ENCODE measurements at regions not wholly inside any gene's neighbourhood (a gene's known extent, or its start where the extent isn't known, plus 50 kb on each side); places are given as distances from the start of the nearest gene placed in this dataset.
A peak's percentile ranks its signal among the peaks of the same experiment; 100 is the strongest.

- intact Hi-C loops (cut with DNase I), result loop anchor here in 1 of 10 donors (10.0 kb wide), 1 partner anchor 1531 kb away; no protein-coding TSS in a partner anchor
- TF ChIP-seq CTCF (IDR thresholded peaks at IDR 0.05), result no peak
- no peak for TF ChIP-seq POLR2A (IDR thresholded peaks at IDR 0.05)
- H3K4me3 ChIP-seq, result no peak overlapping the region
- peaks cover 0 to 5% (median 0%) of the 10 kb centered on the region in 12 donors for H3K9me3 ChIP-seq
- WGBS, 4 donors, result 49 to 69% (median 51%) methylated on average over 11 to 13 of the region's 13 CpGs
- H3K36me3 ChIP-seq, result no peaks in the 10 kb centered on the region
- DNase-seq (no peak), ATAC-seq (no peak)
- no peaks in the 10 kb centered on the region for H3K27me3 ChIP-seq
- H3K27ac ChIP-seq, result no peak overlapping the region
- no peaks in the 10 kb centered on the region for H3K4me1 ChIP-seq
Observed at GRCh38 chr10:130254243-130254642, 118.1 kb downstream of the GLRX3 start.

- DNase-seq, result no peak
- intact Hi-C loops (cut with DNase I), result loop anchor here in 1 of 10 donors (10.0 kb wide), 1 partner anchor 1530 kb away; no protein-coding TSS in a partner anchor
- no peak overlapping the region for H3K4me3 ChIP-seq
- 26 to 47% (median 45%) methylated on average over 5 of the region's 5 CpGs for WGBS, 4 donors
- TF ChIP-seq POLR2A (IDR thresholded peaks at IDR 0.05) (no peak), CTCF (IDR thresholded peaks at IDR 0.05) (peak in 1 of 12 donors; percentile 58)
- H3K27ac ChIP-seq, result no peak overlapping the region
- no peaks in the 10 kb centered on the region for H3K36me3 ChIP-seq
- ATAC-seq, result no peak
- H3K4me1 ChIP-seq, result no peaks in the 10 kb centered on the region
- H3K9me3 ChIP-seq, result peaks cover 0 to 5% (median 0%) of the 10 kb centered on the region in 12 donors
- no peaks in the 10 kb centered on the region for H3K27me3 ChIP-seq
Observed at GRCh38 chr10:130254662-130255061, 118.5 kb downstream of the GLRX3 start.

- H3K4me1 ChIP-seq, result no peaks in the 10 kb centered on the region
- DNase-seq (no peak), ATAC-seq (no peak)
- no peaks in the 10 kb centered on the region for H3K9me3 ChIP-seq
- H3K27me3 ChIP-seq, result no peaks in the 10 kb centered on the region
- intact Hi-C loops (cut with DNase I), result loop anchor here in 1 of 10 donors (10.0 kb wide), 1 partner anchor 1529 kb away; no protein-coding TSS in a partner anchor
- no peak overlapping the region for H3K27ac ChIP-seq
- no peak overlapping the region for H3K4me3 ChIP-seq
- TF ChIP-seq POLR2A (IDR thresholded peaks at IDR 0.05) (no peak), CTCF (IDR thresholded peaks at IDR 0.05) (no peak)
- no peaks in the 10 kb centered on the region for H3K36me3 ChIP-seq
- 83 to 88% (median 85%) methylated on average over 5 of the region's 5 CpGs for WGBS, 4 donors
Observed at GRCh38 chr10:130255777-130256176, 119.6 kb downstream of the GLRX3 start.

- Histone ChIP-seq H3K9me3 (peaks cover 0 to 6% (median 0%) of the 10 kb centered on the region in 12 donors), H3K4me3 (no peak overlapping the region), H3K36me3 (no peaks in the 10 kb centered on the region), H3K27ac (no peak overlapping the region), H3K27me3 (no peaks in the 10 kb centered on the region), H3K4me1 (no peaks in the 10 kb centered on the region)
- no peak for ATAC-seq
- no peak for TF ChIP-seq POLR2A (IDR thresholded peaks at IDR 0.05)
- no peak for TF ChIP-seq CTCF (IDR thresholded peaks at IDR 0.05)
- no peak for DNase-seq
- 84 to 93% (median 92%) methylated on average over 7 of the region's 7 CpGs for WGBS, 4 donors
- intact Hi-C loops (cut with DNase I), result loop anchor here in 1 of 10 donors (10.0 kb wide), 1 partner anchor 1527 kb away; no protein-coding TSS in a partner anchor
Observed at GRCh38 chr10:130257897-130258296, 121.7 kb downstream of the GLRX3 start.
